TTC549 (cell line): ENCODE measurements at regions not wholly inside any gene's neighbourhood (a gene's known extent, or its start where the extent isn't known, plus 50 kb on each side); places are given as distances from the start of the nearest gene placed in this dataset.

Experiments
- FAIRE-seq: peaks from 2 replicates; lab custom pipeline; 2012; peaks lifted over from hg19 to GRCh38; lab: Jason Lieb, UNC

DNA sequence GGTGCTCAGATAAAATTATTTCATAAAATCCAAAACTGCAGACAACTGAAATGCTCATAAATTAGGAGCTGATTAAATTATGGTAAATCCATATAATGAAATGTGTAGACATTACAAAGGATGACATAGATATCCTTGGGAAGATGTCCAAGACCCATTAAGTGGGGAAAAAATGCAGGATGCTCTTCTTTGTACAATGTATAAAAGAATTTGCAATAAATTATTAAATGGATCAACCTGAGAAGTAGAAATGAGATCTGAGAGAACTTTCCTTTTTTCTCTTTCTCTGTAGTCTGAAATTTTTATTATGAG, 336.4 kb upstream of the E2F7 start:
- FAIRE-seq, result no peak

DNA sequence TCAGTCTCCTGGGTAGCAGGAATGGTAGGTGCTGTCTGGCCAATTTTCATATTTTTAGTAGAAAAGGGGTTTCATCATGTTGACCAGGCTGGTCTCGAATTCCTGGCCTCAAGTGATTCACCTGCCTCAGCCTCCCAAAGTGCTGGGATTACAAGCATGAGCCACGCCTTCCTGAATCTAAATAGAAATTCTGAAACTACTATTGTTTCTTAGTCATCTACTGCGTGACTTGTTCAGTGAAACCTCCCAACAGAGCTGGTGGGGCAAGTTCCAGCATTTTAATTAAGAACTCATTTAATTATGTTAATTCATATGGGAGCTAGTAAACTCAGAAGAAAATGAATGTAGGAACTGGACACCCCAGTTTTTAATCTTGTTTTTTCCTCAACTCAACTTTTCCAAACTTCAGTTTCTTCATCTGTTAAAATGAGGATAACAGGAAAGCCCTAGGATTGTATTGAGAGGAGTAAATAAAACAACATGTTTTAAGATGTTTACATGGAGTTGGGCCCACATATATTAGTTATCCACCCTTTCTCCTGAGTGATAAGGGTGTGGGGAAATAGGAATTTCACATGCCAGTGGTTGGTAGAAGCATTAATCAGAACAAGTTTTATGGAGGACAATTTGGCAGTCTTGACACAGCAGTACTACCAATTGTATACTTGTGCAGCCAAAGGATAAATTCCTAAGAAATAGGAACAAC, 335.8 kb upstream of the E2F7 start:
- no peak for FAIRE-seq

DNA sequence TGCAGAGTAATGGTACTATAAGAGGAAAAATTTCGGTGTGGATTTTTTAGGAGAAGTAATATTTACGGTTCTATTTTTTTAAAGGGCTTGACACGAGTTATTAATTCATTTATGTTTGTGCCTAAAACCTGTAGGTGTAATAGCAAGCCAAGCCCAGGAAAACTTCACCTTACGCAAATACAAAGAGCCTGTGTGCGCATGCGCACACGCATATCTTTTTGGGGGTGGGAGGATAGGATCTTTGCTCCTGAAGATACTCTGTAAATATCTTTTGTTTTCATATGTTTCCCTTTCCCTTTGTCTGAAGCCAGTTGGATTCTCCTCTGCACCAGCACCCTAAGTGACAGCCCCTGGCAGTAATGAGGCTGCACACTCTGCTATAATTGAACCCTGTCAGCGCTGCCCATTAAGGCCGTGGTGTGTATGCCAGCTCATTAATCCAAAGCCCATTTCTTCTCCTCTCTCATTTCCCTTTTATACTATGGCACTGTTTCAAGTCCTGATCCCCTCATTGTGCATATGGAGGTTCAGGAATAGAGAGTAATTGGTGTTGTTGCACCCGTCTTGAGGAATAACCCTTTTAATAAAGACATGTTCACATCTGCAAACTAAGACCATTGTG, 327.2 kb upstream of the E2F7 start:
- no peak for FAIRE-seq

DNA sequence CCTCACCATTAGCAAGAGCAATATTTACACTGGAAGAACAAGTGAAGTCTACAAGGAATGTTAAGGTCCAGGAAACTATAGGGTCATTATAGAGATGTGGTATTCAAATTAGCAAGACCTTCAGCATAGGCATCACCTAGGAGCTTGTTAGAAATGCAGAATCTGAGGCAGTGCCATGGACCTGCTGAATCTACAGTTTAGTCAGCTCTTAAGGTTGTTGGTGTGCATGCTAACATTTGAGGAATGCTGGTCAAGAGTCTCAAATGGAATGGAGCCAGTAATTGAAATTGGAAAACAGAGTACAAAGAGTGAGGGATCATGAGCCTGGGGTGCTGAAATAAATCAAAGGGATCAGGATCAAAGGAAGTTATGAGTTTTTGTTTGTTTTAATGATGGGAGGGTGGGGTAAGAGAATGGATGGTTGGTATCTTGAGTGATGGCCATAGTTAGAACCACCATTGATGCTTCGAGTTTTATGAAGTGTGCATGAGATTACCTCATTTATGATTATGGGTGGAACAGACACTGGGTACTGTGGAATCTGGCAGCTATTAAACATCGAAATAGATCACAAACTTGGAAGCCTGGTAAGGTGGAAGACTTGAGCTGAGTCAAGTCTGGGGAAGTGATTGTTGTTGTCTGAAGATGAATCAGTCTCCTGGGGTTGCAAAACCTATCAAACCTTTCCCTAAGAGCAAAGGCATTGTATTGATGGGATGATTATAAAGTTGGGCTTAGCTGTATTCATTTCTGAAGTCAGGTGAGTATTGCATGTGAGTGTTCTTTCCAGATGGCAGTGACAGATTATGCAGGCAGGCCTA, 323.3 kb upstream of the E2F7 start:
- FAIRE-seq, result no peak

DNA sequence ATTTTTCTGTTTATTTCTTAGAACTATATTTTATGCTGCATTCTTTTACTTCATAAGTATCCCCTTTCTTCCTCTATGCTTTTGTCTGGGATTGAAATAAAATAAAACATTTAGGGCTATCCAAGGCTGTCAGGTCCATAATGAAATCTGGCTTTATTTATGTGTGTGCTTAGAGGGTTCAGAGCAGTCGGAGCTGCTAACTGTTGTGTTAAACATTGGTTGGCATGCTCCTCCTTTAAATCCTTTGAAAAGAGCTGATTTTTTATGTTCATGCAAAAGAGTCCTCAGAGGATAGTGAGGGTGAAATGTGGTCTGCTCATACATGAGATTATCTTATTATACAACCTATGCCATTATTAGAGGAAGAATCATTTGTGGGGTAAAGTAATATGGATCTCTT, 322.3 kb upstream of the E2F7 start:
- no peak for FAIRE-seq

DNA sequence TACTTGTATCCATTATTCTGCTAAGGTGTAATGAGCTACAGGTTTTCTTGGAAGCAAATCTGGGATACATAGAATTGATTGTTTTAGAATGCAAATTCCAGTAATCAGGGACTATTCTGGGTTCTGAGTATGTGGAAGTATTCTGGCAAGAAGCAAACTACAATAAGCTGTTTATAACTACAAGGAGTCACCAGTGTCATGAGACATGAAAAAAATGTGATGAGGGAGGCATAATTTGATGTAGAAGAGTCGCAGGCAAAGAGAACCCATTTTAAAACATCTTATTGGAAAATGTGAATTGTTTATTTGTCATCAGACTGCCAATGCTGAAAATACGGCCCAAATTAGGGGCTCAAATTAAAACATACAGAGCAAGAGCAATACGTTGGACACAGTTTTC, 321.8 kb upstream of the E2F7 start:
- FAIRE-seq, result no peak

DNA sequence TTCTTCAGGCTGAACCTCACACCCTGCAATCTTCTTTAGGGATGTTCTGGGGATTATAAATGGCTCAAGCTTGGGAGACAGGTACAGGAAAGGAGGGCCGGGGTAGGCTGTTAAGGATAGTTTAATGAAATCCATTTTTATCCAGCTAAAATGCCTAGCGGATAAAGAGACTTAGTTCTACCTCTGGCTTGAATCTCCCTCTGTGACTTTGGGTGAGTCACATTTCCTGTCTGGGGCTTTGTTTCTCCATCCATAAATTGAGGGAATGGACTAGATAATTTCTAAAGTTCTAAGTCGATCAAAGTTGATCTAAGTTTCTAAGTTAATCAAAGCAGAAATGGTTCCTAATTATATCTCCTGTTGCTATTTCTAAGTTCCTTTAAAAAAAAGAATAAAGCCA, 319.6 kb upstream of the E2F7 start:
- FAIRE-seq, result no peak

DNA sequence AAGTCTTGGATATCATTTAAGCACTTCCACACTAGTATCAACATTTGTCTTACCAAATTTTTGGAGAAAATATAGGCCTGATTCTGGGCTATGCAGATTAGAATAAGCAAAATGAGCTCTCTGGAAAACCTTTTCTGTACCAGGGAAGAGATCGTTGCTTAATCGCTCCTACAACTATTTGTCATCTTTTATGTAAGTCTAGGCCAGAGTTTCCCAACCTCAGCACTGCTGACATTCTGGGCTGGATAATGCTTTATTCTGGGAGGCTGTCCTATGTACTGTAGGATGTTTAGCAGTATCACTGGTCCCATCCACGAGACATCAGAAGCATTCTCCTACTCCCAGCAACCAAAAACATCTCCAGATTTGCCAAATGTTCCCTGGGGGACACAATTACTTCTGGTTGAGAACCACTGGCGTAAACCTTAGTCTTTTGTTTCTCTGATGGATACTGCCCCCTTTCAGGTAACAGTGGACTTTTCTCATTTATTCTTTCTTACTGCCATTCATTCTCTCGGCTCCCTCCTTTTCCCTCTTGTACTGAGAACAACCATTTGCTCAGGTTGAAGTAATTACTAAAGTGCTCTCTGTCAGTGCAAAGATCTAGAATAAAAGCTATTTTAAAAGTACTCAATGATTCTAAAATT, 316.9 kb upstream of the E2F7 start:
- FAIRE-seq, result no peak

DNA sequence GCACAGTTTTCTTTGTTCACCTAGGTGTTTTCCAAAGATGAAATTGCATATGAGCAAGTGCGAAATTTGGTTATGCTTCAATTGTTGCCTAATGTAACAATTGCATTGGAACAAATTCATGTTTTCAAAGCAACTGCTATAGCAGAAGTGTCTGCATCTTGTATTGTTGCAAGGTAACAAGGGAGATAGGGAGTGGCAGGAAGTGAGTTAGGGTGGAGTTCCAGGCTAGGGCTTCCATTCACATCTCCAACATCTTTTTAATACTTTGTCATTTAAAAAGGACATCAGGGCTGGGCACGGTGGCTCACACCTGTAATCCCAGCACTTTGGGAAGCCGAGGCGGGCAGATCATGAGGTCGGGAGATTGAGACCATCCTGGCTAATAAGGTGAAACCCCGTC, 312.3 kb upstream of the E2F7 start:
- FAIRE-seq, result no peak

DNA sequence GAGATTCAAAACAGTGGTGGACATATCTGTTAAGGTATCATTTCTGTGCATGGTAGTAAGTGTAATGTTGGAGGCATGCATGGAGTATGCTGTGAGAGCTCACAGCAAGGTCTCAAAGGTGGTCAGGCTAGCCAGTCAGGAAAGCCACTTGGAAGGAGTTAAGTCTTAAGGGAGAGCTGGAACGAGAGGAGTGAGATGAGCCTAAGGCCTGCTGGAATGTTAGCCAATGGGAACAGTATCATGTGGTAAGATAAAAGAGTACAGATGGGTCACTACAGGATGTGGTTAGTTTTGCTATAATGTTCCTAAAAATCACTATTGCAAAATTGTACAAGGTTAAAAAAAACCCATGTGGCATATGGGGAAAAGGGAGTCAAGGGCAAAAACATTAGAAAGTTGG, 311.7 kb upstream of the E2F7 start:
- FAIRE-seq, result no peak

DNA sequence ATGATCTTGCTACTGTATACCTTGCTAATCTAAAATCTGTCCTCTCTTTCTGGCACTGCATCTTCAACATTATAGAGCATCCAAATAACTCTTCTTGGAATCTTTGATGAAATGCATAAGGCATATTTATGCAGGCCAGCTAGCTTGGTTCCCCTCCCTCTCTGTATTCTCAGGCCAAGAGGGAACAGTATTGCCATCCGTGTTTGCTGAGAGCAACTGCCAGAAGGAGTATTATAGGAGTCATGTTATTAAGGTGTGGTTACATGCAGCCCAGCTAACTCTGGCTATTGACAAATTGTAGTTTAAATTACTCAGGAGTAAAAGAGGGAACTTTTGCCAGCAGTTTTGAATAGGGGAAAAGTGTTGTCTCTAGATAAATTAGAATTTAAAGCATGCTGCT, 309.3 kb upstream of the E2F7 start:
- no peak for FAIRE-seq

DNA sequence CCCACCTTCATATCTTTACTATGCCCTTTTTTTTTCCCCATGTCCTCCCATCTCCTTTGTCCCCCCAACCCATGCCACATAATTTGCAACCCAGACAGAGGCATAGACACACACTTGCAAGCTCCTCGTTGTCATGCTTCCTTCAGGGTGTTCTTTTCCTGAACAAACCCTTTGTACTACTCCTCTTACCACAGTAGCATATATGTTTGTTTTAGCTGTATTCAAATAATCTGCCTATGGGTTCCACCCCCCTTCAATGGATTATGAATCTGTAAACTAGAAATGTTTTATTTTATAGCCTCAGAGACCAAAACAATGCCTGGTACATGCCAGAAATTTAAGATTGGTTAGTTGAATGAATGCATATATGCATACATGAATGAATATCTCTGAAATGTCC, 307.1 kb upstream of the E2F7 start:
- no peak for FAIRE-seq

DNA sequence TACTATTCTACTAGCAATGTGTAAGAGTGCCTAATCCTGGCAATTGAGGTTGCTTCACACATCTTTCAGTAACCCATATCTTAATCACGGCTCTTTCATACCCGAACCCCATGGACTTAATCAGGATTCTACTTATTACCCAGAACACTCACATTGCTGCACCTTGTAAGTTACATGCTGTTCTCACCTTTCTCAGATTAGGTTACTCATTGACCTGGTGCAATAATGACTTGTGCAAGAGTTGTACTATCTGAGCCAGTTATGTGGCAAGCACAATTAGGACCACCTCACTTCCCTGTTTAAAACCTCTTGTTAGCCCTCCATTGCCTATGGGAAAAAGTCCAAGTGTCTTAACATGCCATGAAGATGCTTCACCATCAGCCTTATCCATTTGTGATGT, 306.7 kb upstream of the E2F7 start:
- FAIRE-seq, result no peak

DNA sequence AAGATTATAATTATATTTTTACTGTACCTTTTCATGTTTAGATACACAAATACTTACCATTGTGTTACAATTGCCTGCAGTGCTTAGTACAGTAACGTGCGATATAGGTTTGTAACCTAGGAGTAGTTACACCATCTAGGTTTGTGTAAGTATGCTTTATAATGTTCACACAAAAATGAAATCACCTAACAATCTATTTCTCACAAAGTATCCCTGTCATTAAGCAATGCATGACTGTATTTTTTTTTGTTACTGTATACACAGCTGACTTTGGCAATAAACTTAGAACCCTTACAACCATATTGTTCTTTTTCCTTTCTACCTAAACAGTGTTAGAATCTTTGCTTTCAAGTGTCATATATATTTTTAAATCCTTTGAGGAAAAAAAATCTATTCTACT, 303.0 kb upstream of the E2F7 start:
- no peak for FAIRE-seq

DNA sequence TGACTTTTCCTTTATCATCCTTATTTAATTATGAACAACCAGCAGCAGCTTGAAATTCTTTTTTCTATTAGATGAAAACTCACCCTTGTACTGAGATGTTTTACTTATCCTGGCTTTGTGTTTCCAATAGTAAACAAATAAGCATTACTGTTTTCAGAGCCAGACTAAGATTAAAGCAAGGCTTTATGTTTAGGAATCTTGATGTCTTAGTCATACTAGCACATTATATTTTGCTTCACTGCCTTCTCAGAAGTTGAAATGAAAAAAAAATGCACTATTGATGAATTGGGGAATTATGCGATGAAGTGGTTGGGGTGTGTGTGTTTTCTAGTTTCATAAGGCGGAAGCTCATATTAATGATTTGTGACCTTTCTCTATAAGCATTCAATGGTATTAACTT, 301.2 kb upstream of the E2F7 start:
- no peak for FAIRE-seq

DNA sequence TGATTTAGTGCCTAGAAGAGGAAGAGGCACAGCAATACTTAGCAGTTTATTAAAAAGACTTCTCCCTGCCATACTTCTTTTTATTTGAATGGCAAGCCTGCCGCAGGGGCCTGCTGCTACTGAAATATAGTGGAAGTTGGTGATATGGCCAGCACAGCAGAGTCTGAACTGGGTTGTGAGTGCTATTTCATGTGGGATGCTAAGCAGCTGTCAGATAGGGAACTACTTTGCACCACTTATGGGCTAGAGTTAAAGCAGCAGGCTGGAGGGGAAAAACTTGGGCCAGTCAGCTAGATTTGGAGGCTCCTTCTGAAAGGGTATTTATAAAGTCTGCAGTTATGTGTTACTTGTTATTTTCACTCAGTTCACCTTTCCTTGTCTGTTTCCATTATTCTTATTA, 299.0 kb upstream of the E2F7 start:
- no peak for FAIRE-seq

DNA sequence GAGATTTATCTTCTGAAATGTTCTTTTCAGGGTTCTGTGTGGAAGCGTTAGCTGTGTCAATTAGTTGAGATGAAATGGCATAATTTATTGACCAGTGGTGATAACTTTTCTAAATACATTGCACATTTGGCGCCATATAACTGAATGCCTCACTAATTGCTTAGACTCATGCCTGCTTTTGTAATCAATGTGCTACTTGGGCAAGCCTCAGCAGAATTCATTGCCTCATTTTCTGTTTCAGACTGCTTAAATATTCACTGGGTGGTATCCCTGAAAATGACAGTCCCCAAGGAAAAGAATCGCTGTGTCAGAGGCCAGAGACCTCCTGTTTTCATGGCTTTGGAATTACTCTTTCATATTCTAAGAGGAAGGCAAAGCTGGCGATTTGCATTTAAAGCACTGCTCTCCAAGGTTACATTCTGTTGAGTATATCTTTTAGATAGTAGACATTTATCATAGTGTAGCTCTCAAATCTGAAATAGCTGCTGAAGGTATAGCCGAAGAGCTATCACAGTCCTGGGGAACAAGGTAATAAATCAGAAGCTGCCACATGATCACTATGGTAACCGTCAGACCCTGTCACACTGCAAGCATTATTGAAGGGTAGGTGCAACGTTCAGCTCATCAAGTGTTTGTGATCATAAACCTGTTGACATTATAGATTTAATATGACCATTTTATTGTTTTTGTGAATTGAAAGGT, 297.3 kb upstream of the E2F7 start:
- FAIRE-seq, result no peak

DNA sequence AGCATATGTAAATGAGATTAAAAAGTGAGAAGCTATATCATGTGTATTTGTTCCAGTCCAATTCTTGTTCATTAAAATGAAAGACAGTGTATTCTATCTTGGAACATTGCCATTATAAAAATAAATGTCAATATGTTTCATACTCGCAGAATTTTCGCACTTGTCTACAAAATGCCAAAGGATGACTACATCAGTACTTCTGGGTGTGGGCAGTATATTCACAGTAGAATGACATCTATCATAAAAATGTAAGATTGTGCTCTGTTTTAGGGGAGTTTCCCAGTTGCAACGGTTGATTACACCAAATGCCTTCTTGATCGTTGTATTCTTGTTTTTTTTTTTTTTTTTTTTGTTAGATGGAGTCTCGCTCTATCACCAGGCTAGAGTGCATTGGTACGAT, 292.3 kb upstream of the E2F7 start:
- no peak for FAIRE-seq

DNA sequence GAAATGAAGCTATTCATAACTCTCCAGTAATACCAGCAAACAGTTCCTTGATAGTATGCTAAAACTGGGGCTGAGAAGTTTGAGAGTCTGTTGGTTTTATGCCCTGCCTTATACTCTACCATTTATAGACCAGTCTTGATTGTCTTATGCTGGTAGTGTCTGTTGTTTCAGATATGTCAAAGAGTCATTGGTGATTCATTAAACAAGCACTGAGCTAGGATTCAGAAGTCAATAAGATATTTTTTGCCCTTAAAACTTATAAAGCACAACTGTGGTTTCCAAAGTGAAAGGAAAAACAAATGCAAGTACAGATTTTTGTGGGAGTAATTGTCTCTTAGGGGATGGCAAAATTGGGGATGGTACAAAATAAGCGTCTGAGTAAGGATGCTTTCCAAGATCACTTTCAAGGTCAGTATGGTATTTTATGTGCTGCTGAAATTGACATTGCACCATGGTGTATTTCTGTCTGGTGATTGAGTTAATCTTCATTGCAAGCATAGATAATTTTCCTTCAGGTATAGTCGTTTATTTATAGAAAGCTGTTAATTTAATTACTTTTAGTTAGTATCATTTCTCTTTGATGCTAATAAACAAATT, 289.5 kb upstream of the E2F7 start:
- FAIRE-seq, result no peak

DNA sequence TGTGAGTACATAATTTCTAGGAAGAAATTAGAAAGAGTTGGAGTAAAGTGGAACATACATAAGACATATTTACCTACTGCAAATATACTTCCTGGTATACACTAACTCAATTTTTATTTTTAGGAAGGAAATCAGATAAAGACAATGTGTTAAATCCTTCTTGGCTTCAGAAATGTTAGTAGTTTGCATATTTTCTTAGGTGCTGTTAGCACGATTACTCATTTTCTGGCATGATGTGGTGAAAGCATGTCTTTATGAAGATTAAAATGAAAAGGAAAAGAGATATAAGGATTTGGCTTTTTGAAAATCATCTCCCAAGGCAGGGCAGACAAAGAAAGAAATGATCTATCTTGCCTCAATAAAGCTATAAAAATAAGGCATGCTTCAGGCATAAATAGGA, 287.6 kb upstream of the E2F7 start:
- no peak for FAIRE-seq

DNA sequence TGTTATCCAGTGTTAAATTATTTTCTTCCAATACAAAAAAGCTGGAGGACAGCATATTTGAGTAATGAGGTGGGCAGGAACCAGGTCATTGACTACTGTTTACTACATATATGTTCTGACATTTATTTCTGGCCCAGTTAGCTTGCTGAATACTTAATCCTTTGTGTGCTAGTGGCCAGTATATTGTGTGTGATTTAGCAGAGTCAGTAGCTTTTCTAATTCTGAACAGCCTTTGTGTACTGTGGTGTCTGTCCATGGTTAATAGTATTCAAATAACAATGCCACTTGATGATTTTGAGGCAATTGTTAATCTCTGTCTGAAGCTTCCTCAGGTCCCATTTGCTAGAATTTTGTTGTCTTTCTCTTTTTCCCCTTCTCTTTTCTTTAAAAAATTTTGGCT, 286.5 kb upstream of the E2F7 start:
- FAIRE-seq, result no peak

DNA sequence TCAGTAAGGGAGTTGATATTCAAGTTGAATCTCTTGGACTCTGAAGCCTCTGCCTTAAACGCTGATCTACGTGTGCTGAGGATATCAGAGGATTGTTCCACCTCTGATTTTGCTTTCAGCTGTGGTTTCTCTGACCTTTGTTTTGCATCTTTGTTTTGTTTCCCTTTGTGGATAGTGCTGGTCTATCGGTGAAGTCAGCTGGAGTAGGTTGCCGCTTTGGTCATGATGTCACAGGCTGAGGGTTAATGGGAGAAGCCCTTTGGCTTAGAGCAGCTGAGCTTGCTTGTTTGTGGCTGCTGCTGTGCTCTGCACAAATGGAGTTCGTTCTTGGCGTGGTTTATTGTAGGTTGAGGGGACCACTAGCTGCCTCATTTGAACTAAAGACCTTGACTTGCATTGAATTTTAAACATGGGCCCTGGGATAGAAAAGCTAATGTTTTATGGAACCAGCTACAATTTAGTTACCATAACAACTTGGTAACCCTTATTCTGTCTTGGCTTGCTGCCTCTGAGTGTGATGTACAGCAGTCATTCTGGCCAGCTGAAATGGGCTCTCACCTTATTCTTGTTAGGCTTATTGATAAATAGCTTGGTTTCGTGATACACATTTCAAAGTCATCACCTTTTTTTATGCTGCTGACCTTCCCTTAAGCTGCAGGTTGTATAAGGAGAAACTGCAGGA, 284.5 kb upstream of the E2F7 start:
- FAIRE-seq, result no peak
